Omental fat pad (tissue), 3 donors: ENCODE measurements at regions not wholly inside any gene's neighbourhood (a gene's known extent, or its start where the extent isn't known, plus 50 kb on each side); places are given as distances from the start of the nearest gene placed in this dataset.
A peak's percentile ranks its signal among the peaks of the same experiment; 100 is the strongest.

Experiments
- ATAC-seq: fragments of 150-250 bp; one replicate; pipeline ENCODE4 v1.9.1; 2016; ENCODE audit warnings: mild to moderate bottlenecking, moderate library complexity; ENCODE audit not compliant: low FRiP score
- DNase-seq: peaks from one replicate; pipeline ENCODE4 v3.0.0-alpha.2; 2019; ENCODE audit warnings: low spot score
- CTCF ChIP-seq, 3 donors: fragments of 450-650 bp; IDR thresholded peaks; one replicate each; pipeline ENCODE4 v1.5.1; 2016 to 2017; ENCODE audit warnings: antibody characterized with exemption in 3 of 3, mild to moderate bottlenecking in 3 of 3, moderate library complexity in 2 of 3

GRCh38 chr6:168962886-168963285, 290.8 kb downstream of the THBS2 start:
- no peak for ATAC-seq
- DNase-seq, result no peak
- TF ChIP-seq CTCF (IDR thresholded peaks at IDR 0.05), result no peak

- no peak for DNase-seq
- no peak for ATAC-seq
- no peak for TF ChIP-seq CTCF (IDR thresholded peaks at IDR 0.05)
These were observed 292.4 kb downstream of the THBS2 start for GRCh38 chr6:168961264-168961656.

- ATAC-seq (no peak), DNase-seq (no peak)
- TF ChIP-seq CTCF (IDR thresholded peaks at IDR 0.05), result no peak
These were observed 292.9 kb downstream of the THBS2 start for GRCh38 chr6:168960551-168961263.

GRCh38 chr6:168959696-168960095, 293.9 kb downstream of the THBS2 start:
- ATAC-seq, result no peak
- no peak for DNase-seq
- TF ChIP-seq CTCF (IDR thresholded peaks at IDR 0.05), result no peak

- ATAC-seq, result peak; percentile 93
- peak in 1 of 3 donors; percentile 20 for TF ChIP-seq CTCF (IDR thresholded peaks at IDR 0.05)
- no peak for DNase-seq
These were observed 296.5 kb downstream of the THBS2 start for GRCh38 chr6:168956884-168957730.

- DNase-seq (no peak), ATAC-seq (peak; percentile 5)
- no peak for TF ChIP-seq CTCF (IDR thresholded peaks at IDR 0.05)
These were observed 297.4 kb downstream of the THBS2 start for GRCh38 chr6:168956141-168956838.
